ENCODE measurements at regions not wholly inside any gene's neighbourhood (a gene's known extent, or its start where the extent isn't known, plus 50 kb on each side); places are given as distances from the start of the nearest gene placed in this dataset.
"Not testable (repeated sequence)": the region's sequence is repeated elsewhere in the genome, so short reads cannot be mapped to it uniquely, and the experiment has no call there.

- DNase-seq (ENCODE audit: low spot score) = no peak
Measured at GRCh38 chr2:4914551-4914950, 777.6 kb upstream of the SOX11 start.

GRCh38 chr2:4915357-4915756 lies 776.8 kb upstream of the SOX11 start:
- DNase-seq (ENCODE audit: low spot score) = no peak

GRCh38 chr2:4916094-4916493 lies 776.1 kb upstream of the SOX11 start:
- DNase-seq (ENCODE audit: low spot score) = no peak

GRCh38 chr2:4930704-4931103 lies 761.5 kb upstream of the SOX11 start:
- peak; percentile 61 for DNase-seq (ENCODE audit: low spot score)

GRCh38 chr2:4931721-4932365 lies 760.3 kb upstream of the SOX11 start:
- peak; percentile 21 for DNase-seq (ENCODE audit: low spot score)

- not testable (repeated sequence) for DNase-seq (ENCODE audit: low spot score)
Measured at GRCh38 chr2:4935291-4935690, 756.9 kb upstream of the SOX11 start.

- DNase-seq (ENCODE audit: low spot score) = no peak
Measured at GRCh38 chr2:4937550-4937949, 754.6 kb upstream of the SOX11 start.

GRCh38 chr2:4938206-4938605 lies 754.0 kb upstream of the SOX11 start:
- DNase-seq (ENCODE audit: low spot score) = peak; percentile 34

- DNase-seq (ENCODE audit: low spot score) = no peak
Measured at GRCh38 chr2:4942441-4942840, 749.7 kb upstream of the SOX11 start.

GRCh38 chr2:4947911-4948310 lies 744.3 kb upstream of the SOX11 start:
- no peak for DNase-seq (ENCODE audit: low spot score)

GRCh38 chr2:4951368-4951767 lies 740.8 kb upstream of the SOX11 start:
- DNase-seq (ENCODE audit: low spot score) = no peak

- DNase-seq (ENCODE audit: low spot score) = no peak
Measured at GRCh38 chr2:4959219-4959618, 733.0 kb upstream of the SOX11 start.

- DNase-seq (ENCODE audit: low spot score) = peak; percentile 81
Measured at GRCh38 chr2:4962419-4962818, 729.8 kb upstream of the SOX11 start.

GRCh38 chr2:4963106-4963505 lies 729.1 kb upstream of the SOX11 start:
- no peak for DNase-seq (ENCODE audit: low spot score)

GRCh38 chr2:4964001-4964540 lies 728.1 kb upstream of the SOX11 start:
- DNase-seq (ENCODE audit: low spot score) = peak; percentile 61

- peak; percentile 78 for DNase-seq (ENCODE audit: low spot score)
Measured at GRCh38 chr2:4964579-4964978, 727.6 kb upstream of the SOX11 start.

GRCh38 chr2:4965556-4966320 lies 726.4 kb upstream of the SOX11 start:
- peak; percentile 15 for DNase-seq (ENCODE audit: low spot score)

GRCh38 chr2:4967206-4967605 lies 725.0 kb upstream of the SOX11 start:
- no peak for DNase-seq (ENCODE audit: low spot score)

GRCh38 chr2:4972472-4972871 lies 719.7 kb upstream of the SOX11 start:
- no peak for DNase-seq (ENCODE audit: low spot score)

- no peak for DNase-seq (ENCODE audit: low spot score)
Measured at GRCh38 chr2:4973354-4973753, 718.8 kb upstream of the SOX11 start.

- peak; percentile 14 for DNase-seq (ENCODE audit: low spot score)
Measured at GRCh38 chr2:4973973-4974372, 718.2 kb upstream of the SOX11 start.

GRCh38 chr2:4976407-4976806 lies 715.8 kb upstream of the SOX11 start:
- DNase-seq (ENCODE audit: low spot score) = no peak

- DNase-seq (ENCODE audit: low spot score) = no peak
Measured at GRCh38 chr2:4979111-4979510, 713.1 kb upstream of the SOX11 start.
